ENCODE measurements at regions not wholly inside any gene's neighbourhood (a gene's known extent, or its start where the extent isn't known, plus 50 kb on each side); places are given as distances from the start of the nearest gene placed in this dataset.

DNA sequence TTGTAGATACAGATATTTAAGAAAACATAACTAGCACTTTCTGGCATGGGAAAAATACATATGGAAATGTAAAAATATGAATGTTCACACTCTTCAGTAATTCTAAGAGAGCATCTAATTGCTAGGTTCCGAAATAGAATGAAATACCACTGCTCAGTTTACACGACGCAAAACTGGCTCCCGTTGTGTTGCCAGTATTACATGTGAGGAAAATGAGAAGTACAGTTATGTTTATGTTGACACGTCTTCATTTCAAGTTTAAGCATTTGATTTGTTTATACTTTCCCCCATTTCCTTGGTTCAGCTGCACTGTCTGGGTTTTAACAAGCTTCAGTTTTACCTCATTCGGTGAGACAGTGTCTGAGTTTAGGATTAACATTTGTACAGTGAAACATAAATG lies 275.8 kb upstream of the SEMA3D start:
- H2AFZ ChIP-seq (ENCODE audit: control insufficient read depth, low read length): no peak overlapping the region
- no peaks in the 10 kb centered on the region for H4K20me1 ChIP-seq (ENCODE audit: control insufficient read depth, extremely low read depth, insufficient read depth, low read length)

DNA sequence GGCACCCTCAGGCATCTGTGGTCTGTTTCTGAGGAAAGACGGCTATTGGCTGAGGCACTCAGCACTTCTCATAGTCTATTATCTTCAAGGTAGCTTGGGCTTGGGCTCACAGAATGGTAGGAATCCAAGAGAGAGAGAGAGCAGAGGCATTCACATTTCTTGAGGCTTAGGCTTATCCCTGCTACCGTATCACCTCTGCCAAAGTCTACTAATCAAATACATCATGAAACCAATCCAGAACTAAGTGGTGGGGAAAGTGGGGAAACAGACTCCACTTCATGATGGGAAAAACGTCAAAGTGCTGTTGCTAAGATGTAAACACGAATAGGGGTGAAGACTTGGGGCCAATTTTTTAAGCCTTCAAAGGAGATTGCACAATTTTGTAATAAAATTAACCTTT lies 271.1 kb upstream of the SEMA3D start:
- no peak for FAIRE-seq
- dilution Hi-C loops (cut with MboI; ENCODE audit: extremely low pct_ligation_motif_present, low sequenced_read_pairs): no loop called here

More for the DNA sequence above, 275.8 kb upstream of the SEMA3D start:
- H3K9me1 ChIP-seq (ENCODE audit: control insufficient read depth, extremely low read depth, insufficient read depth, low read length): no peaks in the 10 kb centered on the region
- no peaks in the 10 kb centered on the region for H3K4me1 ChIP-seq (ENCODE audit: control insufficient read depth, extremely low read depth, insufficient read depth, low read length)
- H3K27ac ChIP-seq (ENCODE audit: control insufficient read depth, insufficient read depth, low read length): no peak overlapping the region
- H3K79me2 ChIP-seq (ENCODE audit: control insufficient read depth, insufficient read depth, low read length): no peaks in the 10 kb centered on the region
- H3K36me3 ChIP-seq (ENCODE audit: control insufficient read depth in 2 of 2, extremely low read depth in 1 of 2, insufficient read depth in 2 of 2, low read length in 2 of 2): no peaks in the 10 kb centered on the region
- H3K9me3 ChIP-seq (ENCODE audit: control insufficient read depth, low read depth, low read length): no peaks in the 10 kb centered on the region
- no peak overlapping the region for H3K4me3 ChIP-seq (ENCODE audit: control insufficient read depth in 2 of 3, extremely low read depth in 1 of 3, insufficient read depth in 2 of 3, low read depth in 1 of 3, low read length in 3 of 3)
- no peaks in the 10 kb centered on the region for H3K27me3 ChIP-seq (ENCODE audit: control insufficient read depth, extremely low read depth, insufficient read depth, low read length)
- no peak overlapping the region for H3K4me2 ChIP-seq (ENCODE audit: control insufficient read depth, extremely low read depth, insufficient read depth, low read depth, low read length)
- TF ChIP-seq, protein P1, sequence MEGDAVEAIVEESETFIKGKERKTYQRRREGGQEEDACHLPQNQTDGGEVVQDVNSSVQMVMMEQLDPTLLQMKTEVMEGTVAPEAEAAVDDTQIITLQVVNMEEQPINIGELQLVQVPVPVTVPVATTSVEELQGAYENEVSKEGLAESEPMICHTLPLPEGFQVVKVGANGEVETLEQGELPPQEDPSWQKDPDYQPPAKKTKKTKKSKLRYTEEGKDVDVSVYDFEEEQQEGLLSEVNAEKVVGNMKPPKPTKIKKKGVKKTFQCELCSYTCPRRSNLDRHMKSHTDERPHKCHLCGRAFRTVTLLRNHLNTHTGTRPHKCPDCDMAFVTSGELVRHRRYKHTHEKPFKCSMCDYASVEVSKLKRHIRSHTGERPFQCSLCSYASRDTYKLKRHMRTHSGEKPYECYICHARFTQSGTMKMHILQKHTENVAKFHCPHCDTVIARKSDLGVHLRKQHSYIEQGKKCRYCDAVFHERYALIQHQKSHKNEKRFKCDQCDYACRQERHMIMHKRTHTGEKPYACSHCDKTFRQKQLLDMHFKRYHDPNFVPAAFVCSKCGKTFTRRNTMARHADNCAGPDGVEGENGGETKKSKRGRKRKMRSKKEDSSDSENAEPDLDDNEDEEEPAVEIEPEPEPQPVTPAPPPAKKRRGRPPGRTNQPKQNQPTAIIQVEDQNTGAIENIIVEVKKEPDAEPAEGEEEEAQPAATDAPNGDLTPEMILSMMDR (optimal IDR thresholded peaks at IDR 0.05 in 1 of 3, IDR thresholded peaks at IDR 0.05 in 1 of 3, conservative IDR thresholded peaks at IDR 0.05 in 1 of 3; ENCODE audit: extremely low read depth in 1 of 3, insufficient read depth in 2 of 3, low read length in 3 of 3): no peak
- TF ChIP-seq EZH2 (IDR thresholded peaks at IDR 0.05; ENCODE audit: low read length): no peak
- DNase-seq (ENCODE audit: low read depth, low spot score) (no peak), FAIRE-seq (no peak)
- H3K9ac ChIP-seq (ENCODE audit: control insufficient read depth, extremely low read depth, insufficient read depth, low read length): no peak overlapping the region
- dilution Hi-C loops (cut with MboI; ENCODE audit: extremely low pct_ligation_motif_present, low sequenced_read_pairs): no loop called here

More for the DNA sequence above, 271.1 kb upstream of the SEMA3D start:
- DNase-seq (ENCODE audit: low read depth, low spot score): no peak
- H3K4me2 ChIP-seq (ENCODE audit: control insufficient read depth, extremely low read depth, insufficient read depth, low read depth, low read length): no peak overlapping the region
- no peak overlapping the region for H3K27ac ChIP-seq (ENCODE audit: control insufficient read depth, insufficient read depth, low read length)
- no peak for TF ChIP-seq EZH2 (IDR thresholded peaks at IDR 0.05; ENCODE audit: low read length)
- TF ChIP-seq, protein P1 (optimal IDR thresholded peaks at IDR 0.05 in 1 of 3, IDR thresholded peaks at IDR 0.05 in 1 of 3, conservative IDR thresholded peaks at IDR 0.05 in 1 of 3; ENCODE audit: extremely low read depth in 1 of 3, insufficient read depth in 2 of 3, low read length in 3 of 3): no peak
- no peaks in the 10 kb centered on the region for H3K36me3 ChIP-seq (ENCODE audit: control insufficient read depth in 2 of 2, extremely low read depth in 1 of 2, insufficient read depth in 2 of 2, low read length in 2 of 2)
- H3K9ac ChIP-seq (ENCODE audit: control insufficient read depth, extremely low read depth, insufficient read depth, low read length): no peak overlapping the region
- H3K9me1 ChIP-seq (ENCODE audit: control insufficient read depth, extremely low read depth, insufficient read depth, low read length): no peaks in the 10 kb centered on the region
- H3K9me3 ChIP-seq (ENCODE audit: control insufficient read depth, low read depth, low read length): no peaks in the 10 kb centered on the region
- no peaks in the 10 kb centered on the region for H3K79me2 ChIP-seq (ENCODE audit: control insufficient read depth, insufficient read depth, low read length)
- no peak overlapping the region for H3K4me3 ChIP-seq (ENCODE audit: control insufficient read depth in 2 of 3, extremely low read depth in 1 of 3, insufficient read depth in 2 of 3, low read depth in 1 of 3, low read length in 3 of 3)
- no peaks in the 10 kb centered on the region for H4K20me1 ChIP-seq (ENCODE audit: control insufficient read depth, extremely low read depth, insufficient read depth, low read length)
- no peaks in the 10 kb centered on the region for H3K4me1 ChIP-seq (ENCODE audit: control insufficient read depth, extremely low read depth, insufficient read depth, low read length)
- no peak overlapping the region for H2AFZ ChIP-seq (ENCODE audit: control insufficient read depth, low read length)
- no peaks in the 10 kb centered on the region for H3K27me3 ChIP-seq (ENCODE audit: control insufficient read depth, extremely low read depth, insufficient read depth, low read length)

Data from keratinocyte (primary cell).